MG63 (cell line): ENCODE measurements at regions not wholly inside any gene's neighbourhood (a gene's known extent, or its start where the extent isn't known, plus 50 kb on each side); places are given as distances from the start of the nearest gene placed in this dataset.
"Not testable (repeated sequence)": the region's sequence is repeated elsewhere in the genome, so short reads cannot be mapped to it uniquely, and the experiment has no call there.

Experiments used
- DNase-seq: peaks from one replicate; pipeline ENCODE4 v3.0.0-alpha.2; 2020
- H3K27me3 ChIP-seq: fragments of 250-450 bp; sonication (Bioruptor Pico); 2 replicates; pipeline ENCODE4 v1.5.1; 2020; ENCODE audit warnings: mild to moderate bottlenecking, moderate library complexity
- H3K36me3 ChIP-seq: fragments of 250-450 bp; sonication (Bioruptor Pico); 2 replicates; pipeline ENCODE4 v1.5.1; 2020; ENCODE audit warnings: mild to moderate bottlenecking, moderate library complexity
- H3K4me3 ChIP-seq: fragments of 250-450 bp; sonication (Bioruptor Pico); 2 replicates; pipeline ENCODE4 v1.5.1; 2020; ENCODE audit warnings: mild to moderate bottlenecking, moderate library complexity
- H3K9me3 ChIP-seq: fragments of 250-450 bp; sonication (Bioruptor Pico); 2 replicates; pipeline ENCODE4 v1.5.1; 2020; ENCODE audit warnings: mild to moderate bottlenecking, moderate library complexity

GRCh38 chr5:163870441-163870840, 365.0 kb downstream of the MAT2B start:
- H3K27me3 ChIP-seq, result peaks cover 16% of the 10 kb centered on the region
- no peak for DNase-seq
- no peak overlapping the region for H3K4me3 ChIP-seq
- H3K9me3 ChIP-seq, result no peaks in the 10 kb centered on the region
- no peaks in the 10 kb centered on the region for H3K36me3 ChIP-seq

GRCh38 chr5:163874431-163874830, 369.0 kb downstream of the MAT2B start:
- peaks cover 8% of the 10 kb centered on the region; the same call in 1 of the 2 replicates for H3K27me3 ChIP-seq
- H3K4me3 ChIP-seq, result no peak overlapping the region
- H3K36me3 ChIP-seq, result no peaks in the 10 kb centered on the region
- DNase-seq, result no peak
- no peaks in the 10 kb centered on the region for H3K9me3 ChIP-seq

GRCh38 chr5:163874912-163875311, 369.5 kb downstream of the MAT2B start:
- not testable (repeated sequence) for H3K36me3 ChIP-seq, H3K9me3 ChIP-seq, H3K27me3 ChIP-seq, H3K4me3 ChIP-seq
- peak; percentile 23 for DNase-seq

- Histone ChIP-seq H3K36me3 (no peaks in the 10 kb centered on the region), H3K9me3 (no peaks in the 10 kb centered on the region), H3K4me3 (no peak overlapping the region), H3K27me3 (no peaks in the 10 kb centered on the region)
- no peak for DNase-seq
These were observed 372.4 kb downstream of the MAT2B start for GRCh38 chr5:163877865-163878264.

GRCh38 chr5:163878490-163878889, 373.1 kb downstream of the MAT2B start:
- Histone ChIP-seq H3K36me3 (no peaks in the 10 kb centered on the region), H3K9me3 (no peaks in the 10 kb centered on the region), H3K4me3 (no peak overlapping the region), H3K27me3 (no peaks in the 10 kb centered on the region)
- no peak for DNase-seq

- no peak for DNase-seq
These were observed 374.9 kb downstream of the MAT2B start for GRCh38 chr5:163880302-163880701.

GRCh38 chr5:163885117-163885516, 379.7 kb downstream of the MAT2B start:
- no peak for DNase-seq

More at GRCh38 chr5:163880302-163880701, 374.9 kb downstream of the MAT2B start:
- Histone ChIP-seq H3K9me3 (no peaks in the 10 kb centered on the region), H3K4me3 (no peak overlapping the region), H3K36me3 (no peaks in the 10 kb centered on the region), H3K27me3 (no peaks in the 10 kb centered on the region)

GRCh38 chr5:163887854-163888253, 382.4 kb downstream of the MAT2B start:
- no peaks in the 10 kb centered on the region for H3K27me3 ChIP-seq
- no peak overlapping the region for H3K4me3 ChIP-seq
- no peaks in the 10 kb centered on the region for H3K36me3 ChIP-seq
- no peaks in the 10 kb centered on the region for H3K9me3 ChIP-seq
- no peak for DNase-seq

More at GRCh38 chr5:163885117-163885516, 379.7 kb downstream of the MAT2B start:
- no peak overlapping the region for H3K4me3 ChIP-seq
- no peaks in the 10 kb centered on the region for H3K9me3 ChIP-seq
- H3K36me3 ChIP-seq, result no peaks in the 10 kb centered on the region
- H3K27me3 ChIP-seq, result no peaks in the 10 kb centered on the region

GRCh38 chr5:163888366-163888765, 382.9 kb downstream of the MAT2B start:
- Histone ChIP-seq H3K27me3 (no peaks in the 10 kb centered on the region), H3K36me3 (no peaks in the 10 kb centered on the region), H3K9me3 (no peaks in the 10 kb centered on the region), H3K4me3 (no peak overlapping the region)
- DNase-seq, result no peak

- H3K4me3 ChIP-seq, result no peak overlapping the region
- no peaks in the 10 kb centered on the region for H3K9me3 ChIP-seq
- DNase-seq, result no peak
- H3K36me3 ChIP-seq, result no peaks in the 10 kb centered on the region
- H3K27me3 ChIP-seq, result no peaks in the 10 kb centered on the region
These were observed 383.9 kb downstream of the MAT2B start for GRCh38 chr5:163889369-163889768.

GRCh38 chr5:163890261-163890660, 384.8 kb downstream of the MAT2B start:
- Histone ChIP-seq H3K36me3 (no peaks in the 10 kb centered on the region), H3K9me3 (0 out of 2 replicates have a peak, but pooled peaks cover under 1% of the 10 kb centered on the region)
- DNase-seq, result no peak

GRCh38 chr5:163893281-163893680, 387.9 kb downstream of the MAT2B start:
- Histone ChIP-seq H3K27me3 (no peaks in the 10 kb centered on the region), H3K9me3 (0 out of 2 replicates have a peak, but pooled peaks cover 3% of the 10 kb centered on the region), H3K36me3 (no peaks in the 10 kb centered on the region), H3K4me3 (no peak overlapping the region)
- no peak for DNase-seq

More at GRCh38 chr5:163890261-163890660, 384.8 kb downstream of the MAT2B start:
- Histone ChIP-seq H3K27me3 (no peaks in the 10 kb centered on the region), H3K4me3 (no peak overlapping the region)

GRCh38 chr5:163894645-163895044, 389.2 kb downstream of the MAT2B start:
- H3K4me3 ChIP-seq, result no peak overlapping the region
- H3K27me3 ChIP-seq, result no peaks in the 10 kb centered on the region
- no peaks in the 10 kb centered on the region for H3K36me3 ChIP-seq
- DNase-seq, result peak; percentile 50
- H3K9me3 ChIP-seq, result 0 out of 2 replicates have a peak, but pooled peaks cover 3% of the 10 kb centered on the region

GRCh38 chr5:163898873-163899272, 393.5 kb downstream of the MAT2B start:
- Histone ChIP-seq H3K36me3 (no peaks in the 10 kb centered on the region), H3K27me3 (no peaks in the 10 kb centered on the region), H3K9me3 (peaks cover 11% of the 10 kb centered on the region), H3K4me3 (no peak overlapping the region)
- DNase-seq, result no peak

GRCh38 chr5:163907783-163908182, 402.4 kb downstream of the MAT2B start:
- DNase-seq, H3K27me3 ChIP-seq, H3K9me3 ChIP-seq, H3K4me3 ChIP-seq, H3K36me3 ChIP-seq: not testable (repeated sequence)

GRCh38 chr5:163908253-163908652, 402.8 kb downstream of the MAT2B start:
- H3K9me3 ChIP-seq, result no peaks in the 10 kb centered on the region; the same call in 1 of the 2 replicates
- no peak for DNase-seq
- H3K27me3 ChIP-seq, result no peaks in the 10 kb centered on the region
- no peaks in the 10 kb centered on the region for H3K36me3 ChIP-seq
- H3K4me3 ChIP-seq, result no peak overlapping the region

- no peak for DNase-seq
- H3K4me3 ChIP-seq, result no peak overlapping the region
- H3K9me3 ChIP-seq, result no peaks in the 10 kb centered on the region
- no peaks in the 10 kb centered on the region for H3K36me3 ChIP-seq
- no peaks in the 10 kb centered on the region for H3K27me3 ChIP-seq
These were observed 404.8 kb downstream of the MAT2B start for GRCh38 chr5:163910226-163910625.

- Histone ChIP-seq H3K36me3 (no peaks in the 10 kb centered on the region), H3K4me3 (no peak overlapping the region), H3K9me3 (no peaks in the 10 kb centered on the region), H3K27me3 (no peaks in the 10 kb centered on the region)
- DNase-seq, result no peak
These were observed 406.6 kb downstream of the MAT2B start for GRCh38 chr5:163912046-163912445.

- DNase-seq, result no peak
- H3K4me3 ChIP-seq, result no peak overlapping the region
- no peaks in the 10 kb centered on the region for H3K27me3 ChIP-seq
These were observed 408.1 kb downstream of the MAT2B start for GRCh38 chr5:163913548-163913947.

More at GRCh38 chr5:163913548-163913947, 408.1 kb downstream of the MAT2B start:
- Histone ChIP-seq H3K36me3 (no peaks in the 10 kb centered on the region), H3K9me3 (no peaks in the 10 kb centered on the region)
